GM12874 (cell line): ENCODE measurements at regions not wholly inside any gene's neighbourhood (a gene's known extent, or its start where the extent isn't known, plus 50 kb on each side); places are given as distances from the start of the nearest gene placed in this dataset.

Experiments used
- TF ChIP-seq, protein P1 (sequence below): IDR thresholded peaks from 2 replicates; pipeline ENCODE4 v1.5.1; 2011; ENCODE audit warnings: low read depth, mild to moderate bottlenecking, control low read depth, low read length, moderate library complexity; ENCODE audit not compliant: insufficient read depth

DNA sequence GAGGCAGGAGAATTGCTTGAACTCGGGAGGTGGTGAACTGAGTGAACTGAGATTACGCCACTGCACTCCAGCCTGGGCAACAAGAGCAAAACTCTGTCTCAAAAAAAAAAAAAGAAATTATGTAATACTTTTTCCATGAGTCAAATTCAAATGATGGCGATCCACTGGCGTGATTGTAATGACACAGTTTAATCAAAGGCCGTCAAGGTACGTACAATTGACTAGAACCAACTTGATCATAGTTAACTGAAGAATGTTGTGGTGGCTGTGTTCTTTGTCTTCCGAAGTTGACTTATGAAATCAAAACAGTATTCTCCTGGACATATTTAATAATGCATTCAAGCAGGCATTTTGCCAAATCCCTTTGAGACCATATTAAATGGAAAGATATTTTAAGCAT lies 318.6 kb upstream of the FAT1 start:
- TF ChIP-seq, protein P1, sequence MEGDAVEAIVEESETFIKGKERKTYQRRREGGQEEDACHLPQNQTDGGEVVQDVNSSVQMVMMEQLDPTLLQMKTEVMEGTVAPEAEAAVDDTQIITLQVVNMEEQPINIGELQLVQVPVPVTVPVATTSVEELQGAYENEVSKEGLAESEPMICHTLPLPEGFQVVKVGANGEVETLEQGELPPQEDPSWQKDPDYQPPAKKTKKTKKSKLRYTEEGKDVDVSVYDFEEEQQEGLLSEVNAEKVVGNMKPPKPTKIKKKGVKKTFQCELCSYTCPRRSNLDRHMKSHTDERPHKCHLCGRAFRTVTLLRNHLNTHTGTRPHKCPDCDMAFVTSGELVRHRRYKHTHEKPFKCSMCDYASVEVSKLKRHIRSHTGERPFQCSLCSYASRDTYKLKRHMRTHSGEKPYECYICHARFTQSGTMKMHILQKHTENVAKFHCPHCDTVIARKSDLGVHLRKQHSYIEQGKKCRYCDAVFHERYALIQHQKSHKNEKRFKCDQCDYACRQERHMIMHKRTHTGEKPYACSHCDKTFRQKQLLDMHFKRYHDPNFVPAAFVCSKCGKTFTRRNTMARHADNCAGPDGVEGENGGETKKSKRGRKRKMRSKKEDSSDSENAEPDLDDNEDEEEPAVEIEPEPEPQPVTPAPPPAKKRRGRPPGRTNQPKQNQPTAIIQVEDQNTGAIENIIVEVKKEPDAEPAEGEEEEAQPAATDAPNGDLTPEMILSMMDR, result no peak

DNA sequence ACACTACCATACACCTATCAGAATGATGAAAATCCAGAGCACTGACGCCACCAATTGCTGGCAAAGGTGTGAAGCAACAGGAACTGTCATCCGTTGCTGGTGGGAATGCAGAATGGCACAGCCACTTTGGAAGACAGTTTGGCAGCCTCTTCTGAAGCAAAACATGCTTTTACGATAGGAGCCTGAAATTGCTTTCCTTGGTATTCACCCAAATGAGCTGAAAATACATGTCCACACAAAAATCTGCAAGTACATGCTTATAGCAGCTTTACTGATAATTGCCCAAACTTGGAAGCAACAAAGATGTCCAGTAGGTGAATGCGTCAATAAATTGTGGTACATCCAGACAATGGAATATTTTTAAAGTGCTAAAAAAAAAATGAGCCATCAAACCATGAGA lies 322.8 kb upstream of the FAT1 start:
- TF ChIP-seq, protein P1, result no peak

DNA sequence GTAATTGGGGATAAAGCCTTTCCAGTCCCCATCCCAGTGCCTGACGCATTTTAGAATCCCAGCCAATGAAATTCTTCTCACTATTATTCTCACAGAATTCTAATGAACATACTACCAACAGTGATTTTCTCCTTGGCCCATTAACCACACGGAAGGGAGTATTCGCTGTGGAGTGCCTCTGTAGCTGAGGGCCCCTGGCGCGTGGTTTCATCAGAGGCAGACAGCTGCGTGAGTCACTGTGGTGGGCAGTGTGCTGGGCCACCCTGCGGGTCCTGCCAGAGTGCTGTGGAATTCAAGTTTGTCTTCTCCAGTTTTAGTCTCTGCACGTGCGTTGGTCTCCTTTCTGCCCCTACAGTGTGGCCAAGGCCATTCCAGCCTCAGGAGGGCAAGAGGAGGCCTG lies 335.4 kb upstream of the FAT1 start:
- TF ChIP-seq, protein P1, result no peak

DNA sequence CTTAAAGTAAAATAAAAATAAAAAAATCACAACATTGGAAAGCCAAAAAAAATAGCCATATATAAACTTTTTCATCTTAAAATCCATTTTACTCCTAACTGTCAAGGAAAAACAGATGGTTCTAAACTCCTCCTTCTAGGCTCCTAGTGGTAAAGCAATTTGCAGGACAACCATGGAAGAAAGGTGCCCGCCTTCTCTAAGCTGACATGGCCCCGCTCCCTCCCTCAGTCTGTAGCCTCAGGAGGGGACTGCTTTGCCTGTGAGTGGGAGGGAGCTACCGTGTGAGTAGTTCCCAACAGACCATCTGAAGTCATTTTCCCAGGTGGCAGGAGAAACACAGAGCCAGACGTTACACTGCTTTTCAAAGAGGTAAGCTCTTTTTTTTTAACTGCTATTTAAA lies 336.2 kb upstream of the FAT1 start:
- TF ChIP-seq, protein P1, result no peak

DNA sequence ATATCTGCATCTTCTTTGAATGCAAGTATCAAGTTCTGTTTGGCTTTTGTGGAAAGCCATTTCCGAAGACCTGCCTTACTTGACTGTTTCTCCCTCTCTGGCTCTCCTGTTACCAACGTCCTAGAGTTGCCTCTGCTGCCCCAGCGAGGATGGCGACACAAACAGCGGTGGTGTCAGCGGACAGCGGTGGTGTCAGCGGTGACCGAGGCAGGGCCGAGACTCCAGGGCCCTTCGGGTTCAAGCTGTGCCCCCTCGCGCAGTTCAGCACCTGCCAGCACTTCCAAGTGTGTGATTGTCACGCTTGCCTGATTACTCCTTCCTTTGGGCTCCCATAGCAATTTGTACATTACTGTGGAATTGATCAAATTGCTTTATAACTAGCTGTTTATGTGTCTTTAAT lies 336.9 kb upstream of the FAT1 start:
- TF ChIP-seq, protein P1, result no peak

DNA sequence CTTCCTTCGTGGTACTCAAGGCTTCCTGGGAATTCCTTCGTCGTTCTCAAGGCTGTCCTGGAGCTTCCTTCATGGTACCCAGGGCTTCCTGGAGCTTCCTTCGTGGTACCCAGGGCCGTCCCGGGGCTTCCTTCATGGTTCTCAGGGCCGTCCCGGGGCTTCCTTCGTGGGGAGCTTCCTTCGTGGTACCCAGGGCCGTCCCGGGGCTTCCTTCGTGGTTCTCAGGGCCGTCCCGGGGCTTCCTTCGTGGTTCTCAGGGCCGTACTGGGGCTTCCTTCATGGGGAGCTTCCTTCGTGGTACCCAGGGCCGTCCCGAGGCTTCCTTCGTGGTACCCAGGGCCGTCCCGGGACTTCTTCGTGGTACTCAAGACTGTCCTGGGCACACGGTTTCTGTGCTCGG lies 339.6 kb upstream of the FAT1 start:
- TF ChIP-seq, protein P1, result no peak

DNA sequence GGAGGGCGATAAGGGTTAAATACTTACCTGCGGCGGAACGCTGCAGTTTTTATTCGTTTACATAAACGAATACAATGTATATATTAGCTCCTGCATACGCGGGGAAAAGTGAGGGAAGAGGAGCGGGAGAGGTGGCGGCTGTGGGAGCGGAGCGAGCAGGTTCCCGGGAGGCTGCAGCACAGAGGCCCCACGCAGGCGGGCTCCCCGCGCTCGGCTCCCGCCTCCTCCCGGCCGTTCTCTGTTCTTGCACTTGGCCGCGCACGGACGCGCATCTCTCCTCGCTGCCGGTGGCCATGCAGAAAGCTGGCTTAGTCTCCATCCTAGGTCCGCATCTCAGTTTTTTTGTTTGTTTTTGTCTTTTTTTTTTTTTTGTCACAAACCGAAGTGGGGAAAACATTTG lies 340.4 kb upstream of the FAT1 start:
- TF ChIP-seq, protein P1, result no peak

DNA sequence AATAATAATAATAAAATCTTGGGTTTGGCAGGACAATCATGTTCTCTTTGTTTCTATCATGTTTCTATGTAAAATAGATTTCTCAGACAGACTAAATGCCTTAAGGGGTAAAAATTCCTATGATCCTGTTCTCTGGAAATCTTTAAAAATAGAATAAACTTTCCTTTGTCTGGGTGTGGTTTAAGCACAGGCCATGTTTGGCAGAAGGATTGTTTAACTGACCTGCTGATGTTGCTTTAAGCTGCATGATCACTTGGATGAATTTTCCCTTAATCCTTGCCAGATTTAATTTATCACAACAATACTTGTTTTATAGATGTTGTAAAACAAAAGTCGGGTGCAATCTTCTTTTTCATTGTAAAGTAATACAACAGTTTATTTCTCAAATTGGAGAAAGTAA lies 341.7 kb upstream of the FAT1 start:
- TF ChIP-seq, protein P1, result no peak
